MM.1S (cell line): ENCODE measurements at regions not wholly inside any gene's neighbourhood (a gene's known extent, or its start where the extent isn't known, plus 50 kb on each side); places are given as distances from the start of the nearest gene placed in this dataset.

Experiments
- DNase-seq: peaks from one replicate; pipeline ENCODE4 v3.0.0-alpha.2; 2015
- H2AFZ ChIP-seq: fragments of 300-600 bp; sonication (generic); 2 replicates; pipeline ENCODE4 v1.6.0; 2016; ENCODE audit warnings: antibody characterized with exemption, low read length
- H3F3A ChIP-seq: fragments of 300-600 bp; sonication (generic); 2 replicates; pipeline ENCODE4 v1.6.1; 2016; ENCODE audit warnings: mild to moderate bottlenecking, antibody characterized with exemption, low read length, moderate library complexity, mixed read lengths; ENCODE audit not compliant: insufficient read depth
- H3K27ac ChIP-seq: fragments of 300-600 bp; sonication (generic); 2 replicates; pipeline ENCODE4 v1.5.1; 2016; ENCODE audit warnings: mild to moderate bottlenecking, low read length
- H3K27me3 ChIP-seq: fragments of 300-600 bp; sonication (generic); replicated peaks from 2 replicates; pipeline ENCODE4 v1.6.0; 2016; ENCODE audit warnings: low read length; ENCODE audit not compliant: insufficient read depth
- H3K36me3 ChIP-seq: fragments of 300-600 bp; sonication (generic); replicated peaks from 2 replicates; pipeline ENCODE4 v1.6.1; 2016; ENCODE audit warnings: mild to moderate bottlenecking, low read length, mixed read lengths; ENCODE audit not compliant: insufficient read depth
- H3K4me1 ChIP-seq: fragments of 300-600 bp; sonication (generic); 2 replicates; pipeline ENCODE4 v1.6.1; 2016; ENCODE audit warnings: low read length, mixed read lengths
- H3K4me2 ChIP-seq: fragments of 300-600 bp; sonication (generic); 2 replicates; pipeline ENCODE4 v1.6.0; 2016; ENCODE audit warnings: low read depth, low read length
- H3K4me3 ChIP-seq: fragments of 300-600 bp; sonication (generic); 2 replicates; pipeline ENCODE4 v1.5.1; 2016; ENCODE audit warnings: low read length, mixed read lengths
- H3K79me2 ChIP-seq: fragments of 300-600 bp; sonication (generic); 2 replicates; pipeline ENCODE4 v1.6.1; 2016; ENCODE audit warnings: mixed run types, low read length, mixed read lengths
- H3K9ac ChIP-seq: fragments of 300-600 bp; sonication (generic); 2 replicates; pipeline ENCODE4 v1.6.1; 2016; ENCODE audit warnings: low read length, mixed read lengths
- H3K9me2 ChIP-seq: fragments of 300-600 bp; sonication (generic); replicated peaks from 2 replicates; pipeline ENCODE4 v1.6.1; 2016; ENCODE audit warnings: mild to moderate bottlenecking, low read length, mixed read lengths; ENCODE audit not compliant: insufficient read depth
- H3K9me3 ChIP-seq: fragments of 300-600 bp; sonication (generic); replicated peaks from 2 replicates; pipeline ENCODE4 v1.6.1; 2016; ENCODE audit warnings: mild to moderate bottlenecking, low read length, mixed read lengths; ENCODE audit not compliant: insufficient read depth
- H4K20me1 ChIP-seq: fragments of 300-600 bp; sonication (generic); 2 replicates; pipeline ENCODE4 v1.6.1; 2016; ENCODE audit warnings: mild to moderate bottlenecking, low read length, moderate library complexity, mixed read lengths; ENCODE audit not compliant: insufficient read depth
- EZH2 ChIP-seq: fragments of 300-600 bp; sonication (generic); optimal IDR thresholded peaks from 2 replicates; pipeline ENCODE3; 2017; ENCODE audit warnings: low read depth, mild to moderate bottlenecking, antibody characterized with exemption, low read length, mixed read lengths
- EZH2phosphoT487 ChIP-seq: fragments of 300-600 bp; sonication (generic); IDR thresholded peaks from 2 replicates; pipeline ENCODE4 v1.6.1; 2018; ENCODE audit warnings: antibody characterized with exemption, low read length
- TF ChIP-seq, protein P1 (sequence below): fragments of 300-600 bp; sonication (generic); IDR thresholded peaks from 2 replicates; pipeline ENCODE4 v1.5.1; 2016; ENCODE audit warnings: antibody characterized with exemption, low read length, mixed read lengths

DNA sequence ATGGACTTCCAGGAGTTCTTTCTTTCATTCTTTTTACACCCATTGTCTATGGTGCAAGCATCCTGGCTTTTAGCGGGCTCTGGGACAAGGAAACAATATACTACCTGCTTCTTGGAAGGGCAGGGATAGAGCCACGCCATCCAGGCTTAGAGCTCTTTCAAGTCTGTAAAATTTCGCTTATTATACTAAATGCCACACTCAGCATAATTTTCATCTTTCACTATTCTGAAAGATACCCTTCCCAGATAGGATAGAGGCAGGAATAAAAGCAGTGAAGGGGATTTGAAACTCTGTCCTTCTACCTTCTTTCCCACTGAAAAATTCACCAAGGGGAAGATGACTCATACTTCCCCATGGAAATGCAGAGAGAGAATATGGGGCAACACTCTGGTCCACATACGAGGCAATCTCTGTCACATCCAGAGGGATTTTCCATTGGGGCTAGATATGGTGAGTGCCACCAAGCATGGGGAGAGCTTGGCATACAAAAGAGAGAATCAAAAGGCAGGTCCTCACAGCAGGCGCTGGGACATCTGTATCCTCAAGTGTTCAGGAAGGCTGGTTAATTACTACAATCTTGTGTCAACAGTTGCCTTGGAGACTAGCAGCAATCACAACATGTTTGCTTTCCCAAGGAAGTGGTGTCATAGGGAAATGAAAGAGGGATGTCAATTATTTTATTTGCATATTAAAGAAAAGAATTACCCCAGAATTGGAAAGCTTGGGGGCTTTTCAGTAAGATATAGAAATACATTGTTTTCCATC lies 127.6 kb downstream of the TDRD15 start:
- H2AFZ ChIP-seq: no peak overlapping the region
- no peaks in the 10 kb centered on the region for H4K20me1 ChIP-seq
- no peak overlapping the region for H3K27ac ChIP-seq
- DNase-seq: no peak
- H3K79me2 ChIP-seq: no peaks in the 10 kb centered on the region
- H3K4me2 ChIP-seq: no peak overlapping the region
- H3K36me3 ChIP-seq: no peaks in the 10 kb centered on the region
- no peaks in the 10 kb centered on the region for H3F3A ChIP-seq
- H3K9me3 ChIP-seq: no peaks in the 10 kb centered on the region
- no peaks in the 10 kb centered on the region for H3K27me3 ChIP-seq
- no peak overlapping the region for H3K9ac ChIP-seq
- H3K9me2 ChIP-seq: no peaks in the 10 kb centered on the region
- no peak for TF ChIP-seq EZH2phosphoT487
- no peak for TF ChIP-seq EZH2
- TF ChIP-seq, protein P1, sequence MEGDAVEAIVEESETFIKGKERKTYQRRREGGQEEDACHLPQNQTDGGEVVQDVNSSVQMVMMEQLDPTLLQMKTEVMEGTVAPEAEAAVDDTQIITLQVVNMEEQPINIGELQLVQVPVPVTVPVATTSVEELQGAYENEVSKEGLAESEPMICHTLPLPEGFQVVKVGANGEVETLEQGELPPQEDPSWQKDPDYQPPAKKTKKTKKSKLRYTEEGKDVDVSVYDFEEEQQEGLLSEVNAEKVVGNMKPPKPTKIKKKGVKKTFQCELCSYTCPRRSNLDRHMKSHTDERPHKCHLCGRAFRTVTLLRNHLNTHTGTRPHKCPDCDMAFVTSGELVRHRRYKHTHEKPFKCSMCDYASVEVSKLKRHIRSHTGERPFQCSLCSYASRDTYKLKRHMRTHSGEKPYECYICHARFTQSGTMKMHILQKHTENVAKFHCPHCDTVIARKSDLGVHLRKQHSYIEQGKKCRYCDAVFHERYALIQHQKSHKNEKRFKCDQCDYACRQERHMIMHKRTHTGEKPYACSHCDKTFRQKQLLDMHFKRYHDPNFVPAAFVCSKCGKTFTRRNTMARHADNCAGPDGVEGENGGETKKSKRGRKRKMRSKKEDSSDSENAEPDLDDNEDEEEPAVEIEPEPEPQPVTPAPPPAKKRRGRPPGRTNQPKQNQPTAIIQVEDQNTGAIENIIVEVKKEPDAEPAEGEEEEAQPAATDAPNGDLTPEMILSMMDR: no peak
- H3K4me3 ChIP-seq: no peak overlapping the region
- H3K4me1 ChIP-seq: no peaks in the 10 kb centered on the region

DNA sequence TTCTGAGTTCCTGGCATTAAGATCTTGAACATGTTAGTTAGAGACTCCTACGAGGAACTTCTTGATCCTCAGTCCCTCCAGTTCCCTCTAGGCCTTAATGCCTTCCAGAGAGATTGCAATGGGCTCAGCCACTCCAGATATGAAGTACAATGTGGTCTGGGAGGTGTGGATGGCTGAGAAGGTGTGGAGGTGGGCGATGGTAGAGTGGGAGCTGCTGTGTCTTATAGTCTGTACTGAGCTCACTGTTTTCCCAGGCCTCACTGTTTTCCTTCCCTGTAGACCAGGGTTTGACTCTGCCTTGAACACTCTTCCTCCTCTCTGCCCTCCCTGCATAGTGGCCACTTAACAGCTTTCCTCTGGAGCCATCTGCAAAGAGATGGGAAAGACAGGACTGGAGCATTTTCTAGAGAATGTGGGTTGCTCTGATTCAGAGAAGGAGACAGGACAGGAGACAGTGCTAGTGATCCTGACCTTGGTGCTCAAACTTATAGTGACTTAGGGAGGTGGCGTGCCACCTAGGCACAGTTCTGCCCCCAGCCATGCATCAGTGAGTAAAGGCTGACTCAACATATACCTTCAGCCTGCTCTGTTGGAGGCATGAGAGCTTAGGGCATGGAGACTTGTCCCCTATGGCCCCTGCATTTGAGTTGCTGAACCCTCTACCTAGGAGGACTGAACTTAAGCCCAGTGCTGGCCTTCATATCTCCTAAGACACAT lies 129.7 kb downstream of the TDRD15 start:
- no peak overlapping the region for H3K9ac ChIP-seq
- H3K79me2 ChIP-seq: no peaks in the 10 kb centered on the region
- no peak for DNase-seq
- no peaks in the 10 kb centered on the region for H3K9me3 ChIP-seq
- H3K4me1 ChIP-seq: no peaks in the 10 kb centered on the region
- TF ChIP-seq EZH2phosphoT487 (no peak), EZH2 (no peak)
- TF ChIP-seq, protein P1: no peak
- no peaks in the 10 kb centered on the region for H4K20me1 ChIP-seq
- no peaks in the 10 kb centered on the region for H3F3A ChIP-seq
- H2AFZ ChIP-seq: no peak overlapping the region
- no peaks in the 10 kb centered on the region for H3K27me3 ChIP-seq
- no peak overlapping the region for H3K27ac ChIP-seq
- no peaks in the 10 kb centered on the region for H3K36me3 ChIP-seq
- H3K4me3 ChIP-seq: no peak overlapping the region
- no peaks in the 10 kb centered on the region for H3K9me2 ChIP-seq
- no peak overlapping the region for H3K4me2 ChIP-seq

DNA sequence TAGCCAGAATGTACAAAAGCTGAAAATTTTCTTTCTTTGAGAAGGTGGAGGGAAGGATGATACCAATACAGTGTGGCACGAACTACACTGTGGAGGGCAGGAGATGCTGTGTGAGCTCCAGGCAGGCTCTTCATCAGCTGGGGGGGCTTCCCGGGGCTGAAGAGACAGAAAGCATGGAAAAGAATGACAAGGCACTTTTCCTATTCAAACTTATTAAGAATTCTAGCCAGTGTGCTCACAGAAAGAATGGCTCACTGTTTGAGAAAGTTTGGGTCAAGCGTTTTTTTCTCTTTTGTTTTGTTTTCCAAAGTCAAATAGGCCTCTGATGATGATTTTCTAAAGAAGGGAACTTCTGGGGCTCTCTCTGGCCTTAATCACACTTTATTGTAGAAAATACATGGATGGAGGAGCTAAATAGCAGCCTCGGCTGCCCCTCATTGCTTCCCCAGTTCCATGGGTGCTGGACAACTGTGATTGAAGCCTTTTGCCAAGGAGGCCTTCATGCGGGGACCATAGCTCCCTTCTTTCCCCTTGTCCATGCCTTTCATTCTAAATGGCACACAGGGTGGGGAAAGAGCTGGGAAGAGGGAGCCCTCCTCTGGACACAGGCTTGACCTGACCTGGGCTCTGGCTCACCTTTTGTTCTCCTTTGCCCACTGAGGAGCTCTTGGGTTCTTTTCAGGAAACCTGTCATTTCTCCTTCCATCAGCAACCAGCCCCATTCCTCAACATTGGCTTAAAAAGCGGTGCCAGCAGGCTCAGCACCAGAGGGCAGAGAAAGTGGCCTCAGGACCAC lies 130.6 kb downstream of the TDRD15 start:
- H3K9me3 ChIP-seq: no peaks in the 10 kb centered on the region
- H3K4me2 ChIP-seq: no peak overlapping the region
- no peak for DNase-seq
- H3K27ac ChIP-seq: no peak overlapping the region
- no peaks in the 10 kb centered on the region for H3K9me2 ChIP-seq
- no peak overlapping the region for H2AFZ ChIP-seq
- TF ChIP-seq, protein P1: no peak
- TF ChIP-seq EZH2phosphoT487 (no peak), EZH2 (no peak)
- no peaks in the 10 kb centered on the region for H3K79me2 ChIP-seq
- no peaks in the 10 kb centered on the region for H3K36me3 ChIP-seq
- no peak overlapping the region for H3K4me3 ChIP-seq
- no peaks in the 10 kb centered on the region for H3F3A ChIP-seq
- no peaks in the 10 kb centered on the region for H3K27me3 ChIP-seq
- no peaks in the 10 kb centered on the region for H4K20me1 ChIP-seq
- no peak overlapping the region for H3K9ac ChIP-seq
- no peaks in the 10 kb centered on the region for H3K4me1 ChIP-seq
